Kasumi-1 (cell line): ENCODE measurements at regions not wholly inside any gene's neighbourhood (a gene's known extent, or its start where the extent isn't known, plus 50 kb on each side); places are given as distances from the start of the nearest gene placed in this dataset.

Experiments used
- DNase-seq, 2 experiments: peaks; one replicate each; lab custom pipeline; 2025; lab: John Stamatoyannopoulos, UW

DNA sequence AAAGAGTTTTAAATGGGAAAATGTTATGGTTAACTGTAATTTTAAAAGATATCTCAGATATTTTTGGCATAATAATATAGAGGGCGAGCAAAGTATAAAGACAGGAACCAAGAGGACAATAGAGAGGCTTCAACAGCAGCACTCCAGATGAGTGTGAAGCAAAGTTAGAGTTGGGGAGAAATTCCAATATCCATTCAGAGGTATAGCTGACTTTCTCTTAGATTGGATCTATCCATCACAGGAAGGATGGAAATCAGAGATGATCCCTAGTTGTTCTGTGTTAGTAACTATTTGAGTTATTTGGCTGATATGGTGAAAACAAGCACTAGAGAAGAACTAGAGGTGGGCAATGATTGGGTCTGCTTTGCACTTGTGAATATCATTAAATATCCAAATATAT, 786.0 kb upstream of the KLHL1 start:
- DNase-seq: no peak

DNA sequence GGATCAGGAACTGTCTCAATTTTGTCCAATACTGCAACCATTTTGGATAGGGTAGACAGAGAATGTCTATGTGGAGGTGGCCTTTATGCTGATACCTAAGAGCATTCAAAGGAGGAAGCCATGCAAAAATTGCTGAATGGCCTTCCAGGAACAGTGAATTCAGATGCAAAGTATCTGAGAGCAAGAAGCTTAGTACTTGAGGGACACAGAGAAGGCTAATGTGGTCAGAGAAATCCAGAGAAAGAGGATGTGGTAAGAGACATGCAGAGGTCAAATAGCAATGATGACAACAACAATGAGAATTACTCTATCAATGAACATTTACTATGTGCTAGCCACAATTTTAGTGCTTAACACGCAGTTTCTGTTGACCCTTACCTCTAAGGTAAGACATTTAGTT, 785.6 kb upstream of the KLHL1 start:
- peak; percentile 14 to 56 for DNase-seq

- DNase-seq: no peak
Observed at GRCh38 chr13:70890289-70890688, 782.0 kb upstream of the KLHL1 start.

DNA sequence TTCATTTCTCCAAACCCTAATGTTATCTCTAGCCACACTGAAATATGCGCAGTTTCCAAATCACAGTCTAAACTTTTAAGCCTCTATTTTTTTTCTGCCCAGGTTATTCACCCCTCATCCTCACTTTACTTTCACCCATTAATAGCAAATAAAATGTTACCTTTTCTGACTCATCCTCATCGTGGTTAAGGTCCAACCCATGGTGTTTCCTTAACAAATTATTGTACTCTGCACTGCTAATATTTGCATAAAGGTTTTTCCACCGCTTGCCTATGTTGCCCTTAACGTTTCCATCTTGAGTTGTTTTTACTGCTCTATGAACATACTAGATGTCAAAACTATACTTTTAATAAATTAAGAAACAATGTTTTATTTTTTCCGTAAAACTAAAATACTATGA, 780.9 kb upstream of the KLHL1 start:
- DNase-seq: no peak

GRCh38 chr13:70884196-70884595, 775.9 kb upstream of the KLHL1 start:
- DNase-seq: no peak

- DNase-seq: no peak
Observed at GRCh38 chr13:70874636-70875035, 766.4 kb upstream of the KLHL1 start.

- no peak for DNase-seq
Observed at GRCh38 chr13:70864731-70865130, 756.5 kb upstream of the KLHL1 start.

GRCh38 chr13:70856711-70857110, 748.5 kb upstream of the KLHL1 start:
- peak; percentile 33 to 36 for DNase-seq

- DNase-seq: no peak
Observed at GRCh38 chr13:70856025-70856424, 747.8 kb upstream of the KLHL1 start.

GRCh38 chr13:70849222-70849621, 741.0 kb upstream of the KLHL1 start:
- peak; percentile 34 to 58 for DNase-seq

DNA sequence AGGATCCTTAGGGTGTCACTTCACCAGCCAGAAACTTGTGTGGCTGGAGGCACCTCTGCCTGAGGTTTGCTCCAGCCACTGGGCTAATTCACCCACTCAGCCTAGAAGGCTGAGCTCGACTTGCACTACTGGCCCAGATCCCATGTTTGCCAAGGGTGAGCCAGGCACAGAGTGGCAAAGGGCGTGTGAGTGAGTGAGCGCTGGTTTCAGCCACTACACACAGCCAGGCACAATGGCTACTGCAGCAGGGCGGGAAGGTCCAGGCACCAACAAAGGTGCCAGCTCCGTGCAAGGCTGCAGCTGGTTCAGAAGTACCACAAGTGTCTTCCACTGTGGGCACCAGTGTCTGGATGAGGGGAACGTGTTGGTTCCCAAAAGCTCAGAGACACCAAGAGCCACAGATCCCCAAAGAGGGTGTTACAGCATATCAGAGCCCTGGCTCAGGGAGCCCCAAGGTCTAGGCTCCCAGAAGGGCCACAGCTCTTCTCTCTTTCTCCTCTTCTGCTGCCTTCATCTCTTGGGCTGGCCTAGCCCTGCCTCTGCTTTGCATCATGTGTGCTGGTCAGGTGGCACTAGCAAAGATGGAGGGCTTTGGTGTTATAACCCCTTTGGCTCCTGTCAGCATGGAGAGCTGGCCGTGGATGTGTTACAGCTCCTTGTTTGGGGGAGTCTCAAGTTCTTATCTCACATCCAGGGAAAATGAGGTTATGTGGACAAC, 736.3 kb upstream of the KLHL1 start:
- DNase-seq: no peak

GRCh38 chr13:70842062-70842644, 733.9 kb upstream of the KLHL1 start:
- no peak for DNase-seq

DNA sequence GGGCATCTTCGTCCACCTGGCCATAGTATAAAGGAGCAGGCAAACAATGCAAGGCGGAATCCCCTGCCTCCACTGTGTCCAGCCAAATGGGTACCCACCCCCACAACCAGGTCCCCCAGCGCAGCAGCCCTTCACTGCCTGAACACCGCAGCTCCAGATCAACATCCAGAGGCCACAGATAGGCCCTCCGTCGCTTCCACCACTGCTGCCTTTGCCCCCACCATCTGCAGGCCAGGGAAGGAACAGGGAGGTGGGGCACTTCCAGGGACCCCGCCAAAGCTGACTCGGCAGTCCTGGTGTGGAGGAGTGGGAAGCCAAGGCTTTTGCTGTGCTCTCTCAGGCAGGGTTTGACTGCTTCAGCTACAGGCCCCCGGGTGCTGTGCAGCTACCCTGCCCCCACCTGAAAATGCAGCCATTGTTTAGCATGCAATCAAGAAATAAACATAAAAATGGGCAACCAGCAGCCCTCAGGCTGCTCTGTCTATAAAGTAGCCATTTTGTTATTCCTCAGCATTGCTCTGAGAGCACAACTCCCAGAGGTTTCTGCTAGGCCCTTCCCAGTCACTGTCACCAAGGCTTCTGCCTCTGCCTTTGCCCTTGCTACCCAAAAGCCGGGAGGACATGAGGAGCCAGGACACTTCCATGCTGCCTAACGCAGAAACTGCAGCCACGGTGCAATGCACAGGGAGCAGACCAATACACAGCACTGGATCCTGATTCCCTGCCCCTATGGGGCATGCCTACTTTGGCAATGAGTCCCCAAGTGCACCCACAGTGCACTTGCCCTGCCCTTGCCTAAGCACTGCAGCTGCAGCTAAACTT, 733.2 kb upstream of the KLHL1 start:
- DNase-seq: no peak

DNA sequence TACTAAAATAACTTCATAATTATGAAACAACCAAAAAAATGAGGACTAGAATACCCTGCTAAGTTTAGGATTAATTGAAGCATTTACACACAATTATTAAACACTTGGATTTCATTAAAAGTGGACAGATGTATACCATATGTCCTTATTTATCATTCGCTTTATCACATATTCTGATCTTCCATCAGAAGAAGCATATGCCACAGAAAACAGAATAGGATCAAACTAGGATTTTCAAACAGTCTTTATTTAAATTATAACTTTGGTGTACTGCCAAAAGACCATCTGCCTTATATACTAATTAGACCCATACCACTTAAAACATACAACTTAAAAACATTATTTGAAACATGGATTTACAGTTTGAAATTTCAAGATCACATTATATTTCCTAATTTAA, 727.1 kb upstream of the KLHL1 start:
- DNase-seq: no peak

DNA sequence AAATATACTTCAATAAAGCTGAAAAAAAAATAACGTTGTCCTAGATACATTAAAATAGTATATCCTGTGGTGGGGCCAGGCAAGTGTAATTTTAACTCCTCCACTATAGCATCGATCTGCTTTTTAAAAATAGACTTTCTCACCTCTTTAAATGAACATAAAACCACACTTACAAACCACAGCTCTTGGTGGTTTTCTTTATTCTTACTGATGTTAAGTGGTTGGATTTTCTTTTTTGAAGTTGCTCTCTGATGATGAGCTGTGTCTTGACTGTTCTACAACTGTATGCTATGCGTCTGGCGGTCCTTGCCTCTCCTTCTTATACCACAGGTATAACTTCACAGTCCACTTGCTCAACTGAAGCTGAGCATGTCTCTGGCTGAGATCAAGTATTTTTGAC, 721.5 kb upstream of the KLHL1 start:
- DNase-seq: peak in 1 of 2 experiments; percentile 18

DNA sequence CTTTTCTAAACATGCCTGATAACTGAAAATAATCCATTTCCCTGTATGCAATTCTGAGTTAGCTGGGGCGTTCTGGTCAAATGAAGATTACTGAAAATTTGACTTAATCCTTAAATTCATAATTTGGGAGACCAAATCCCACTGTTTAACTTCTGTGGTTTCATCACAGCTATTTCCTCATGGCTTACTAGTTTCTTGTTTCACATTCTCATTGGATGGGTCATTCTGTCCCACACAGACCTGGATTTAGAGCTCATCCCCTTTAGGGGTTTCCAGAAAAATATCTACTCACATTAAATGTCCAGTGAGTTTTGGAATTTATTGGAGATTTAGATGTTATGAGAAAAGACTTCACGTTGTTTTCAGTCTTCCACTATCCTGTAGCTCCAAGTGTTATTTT, 709.3 kb upstream of the KLHL1 start:
- DNase-seq: no peak

- no peak for DNase-seq
Observed at GRCh38 chr13:70816853-70817252, 708.6 kb upstream of the KLHL1 start.

DNA sequence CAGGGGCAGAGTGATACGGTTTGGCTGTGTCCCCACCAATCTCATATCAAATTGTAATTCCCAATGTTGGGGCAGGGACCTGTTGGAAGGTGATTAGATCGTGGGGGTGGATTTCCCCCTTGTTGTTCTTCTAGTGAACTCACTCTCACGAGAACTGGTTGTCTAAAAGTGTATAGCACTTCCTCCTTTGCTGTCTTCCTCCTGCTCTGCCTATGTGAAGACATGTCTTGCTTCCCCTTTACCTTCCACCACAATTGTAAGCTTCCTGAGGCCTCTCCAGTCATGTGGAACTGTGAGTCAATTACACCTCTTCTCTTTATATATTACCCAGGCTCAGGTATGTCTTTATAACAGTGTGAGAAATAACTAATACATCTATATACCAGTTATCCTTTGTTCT, 706.4 kb upstream of the KLHL1 start:
- peak; percentile 49 to 74 for DNase-seq

DNA sequence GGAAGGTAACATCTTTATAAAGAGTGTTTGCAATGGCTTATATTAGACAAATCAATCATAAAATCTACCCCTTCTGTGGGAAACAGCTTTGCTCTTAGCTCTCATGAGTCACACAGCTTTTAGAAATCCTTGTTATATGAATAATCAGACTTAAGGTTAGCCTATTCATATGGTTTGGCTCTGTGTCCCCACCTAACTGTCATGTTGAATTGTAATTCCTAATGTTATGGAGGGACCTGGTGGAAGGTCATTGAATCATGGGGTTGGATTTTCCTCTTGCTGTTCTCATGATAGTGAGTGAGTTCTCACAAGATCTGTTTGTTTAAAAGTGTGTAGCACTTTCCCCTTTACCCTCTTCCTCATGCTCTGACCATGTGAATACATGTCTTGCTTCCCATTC, 704.2 kb upstream of the KLHL1 start:
- DNase-seq: no peak

- DNase-seq: no peak
Observed at GRCh38 chr13:70809588-70809987, 701.3 kb upstream of the KLHL1 start.

DNA sequence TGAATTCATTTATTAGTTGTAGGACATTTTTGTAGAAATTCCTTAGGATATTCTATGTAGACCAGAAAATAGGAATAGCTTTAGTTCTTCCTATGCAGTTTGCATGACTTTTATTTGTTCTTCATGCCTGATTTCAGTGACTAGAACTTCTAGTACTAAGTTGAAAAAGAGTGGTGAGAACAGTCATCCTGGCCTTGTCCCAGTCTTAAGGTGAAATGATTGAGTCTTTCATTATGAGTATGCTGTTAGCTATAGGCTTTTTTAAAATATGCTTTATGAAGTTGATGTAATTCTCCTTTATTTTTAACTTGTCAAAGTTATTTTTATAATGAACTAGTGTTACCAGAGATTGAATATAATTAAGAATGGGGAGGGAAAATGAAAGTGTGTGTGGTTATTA, 690.1 kb upstream of the KLHL1 start:
- no peak for DNase-seq

DNA sequence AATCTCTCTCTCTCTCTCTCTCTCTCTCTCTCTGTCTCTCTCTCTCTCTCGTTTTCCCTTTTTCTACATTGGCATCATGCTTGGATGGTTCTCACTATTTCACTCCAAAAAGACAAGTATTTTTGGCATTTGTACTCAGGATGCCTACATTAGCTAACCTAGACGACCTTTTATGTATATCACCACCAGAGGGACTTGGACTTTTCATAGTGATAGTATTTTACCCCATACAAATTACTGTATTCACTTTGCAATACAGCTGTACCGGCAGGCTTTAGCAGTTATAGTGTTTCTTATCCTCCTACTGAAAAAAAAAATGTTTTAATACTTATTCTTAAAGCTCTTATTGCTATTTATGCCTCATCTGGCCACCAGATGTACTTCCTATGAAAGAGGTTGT, 687.2 kb upstream of the KLHL1 start:
- peak; percentile 46 to 60 for DNase-seq

DNA sequence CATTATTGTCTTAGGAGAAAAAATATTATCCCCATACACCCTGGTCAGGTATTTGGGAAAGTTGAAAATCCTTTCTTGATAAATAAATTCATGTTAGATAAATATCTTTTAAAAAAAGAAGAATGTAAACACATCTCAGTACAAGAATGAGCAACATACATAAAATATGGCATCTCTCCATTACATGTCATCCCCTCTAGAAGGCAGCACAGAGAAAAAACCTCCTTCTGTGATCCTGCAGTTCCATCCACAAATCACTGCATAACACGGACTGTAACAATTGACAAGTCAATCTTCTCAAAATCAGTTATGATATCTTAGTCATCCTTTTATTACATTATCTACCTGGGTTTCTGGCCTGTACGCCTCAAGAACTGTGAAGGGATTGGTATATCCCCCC, 683.9 kb upstream of the KLHL1 start:
- no peak for DNase-seq
